ENCODE measurements at regions not wholly inside any gene's neighbourhood (a gene's known extent, or its start where the extent isn't known, plus 50 kb on each side); places are given as distances from the start of the nearest gene placed in this dataset.
"Not testable (repeated sequence)": the region's sequence is repeated elsewhere in the genome, so short reads cannot be mapped to it uniquely, and the experiment has no call there.

DNA sequence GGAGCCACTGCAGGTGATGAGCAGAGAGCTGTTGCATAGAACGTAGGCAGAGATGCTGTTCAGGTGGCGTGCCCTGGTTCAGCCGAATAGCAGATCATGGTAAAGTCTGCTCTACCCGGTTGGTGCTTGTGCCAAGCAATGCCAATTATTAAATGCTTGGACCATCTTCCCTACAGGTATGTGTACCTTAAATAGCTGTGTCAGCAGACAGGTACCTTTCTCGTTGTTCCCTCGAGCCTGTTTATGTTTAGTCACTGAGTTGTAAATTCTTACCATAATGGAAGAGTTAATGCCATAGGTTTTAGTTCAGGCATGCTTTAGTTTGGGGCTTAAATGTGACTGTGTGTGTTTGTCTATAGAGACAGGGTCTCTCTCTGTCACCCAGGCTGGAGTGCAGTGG is 112.5 kb upstream of the CPM start:
- Histone ChIP-seq H3K4me3 (ENCODE audit: low read depth, low read length) (no peak overlapping the region), H3K27me3 (no peaks in the 10 kb centered on the region), H3K4me1 (no peaks in the 10 kb centered on the region), H3K9me3 (no peaks in the 10 kb centered on the region), H3K36me3 (no peaks in the 10 kb centered on the region)
- TF ChIP-seq, protein P1, sequence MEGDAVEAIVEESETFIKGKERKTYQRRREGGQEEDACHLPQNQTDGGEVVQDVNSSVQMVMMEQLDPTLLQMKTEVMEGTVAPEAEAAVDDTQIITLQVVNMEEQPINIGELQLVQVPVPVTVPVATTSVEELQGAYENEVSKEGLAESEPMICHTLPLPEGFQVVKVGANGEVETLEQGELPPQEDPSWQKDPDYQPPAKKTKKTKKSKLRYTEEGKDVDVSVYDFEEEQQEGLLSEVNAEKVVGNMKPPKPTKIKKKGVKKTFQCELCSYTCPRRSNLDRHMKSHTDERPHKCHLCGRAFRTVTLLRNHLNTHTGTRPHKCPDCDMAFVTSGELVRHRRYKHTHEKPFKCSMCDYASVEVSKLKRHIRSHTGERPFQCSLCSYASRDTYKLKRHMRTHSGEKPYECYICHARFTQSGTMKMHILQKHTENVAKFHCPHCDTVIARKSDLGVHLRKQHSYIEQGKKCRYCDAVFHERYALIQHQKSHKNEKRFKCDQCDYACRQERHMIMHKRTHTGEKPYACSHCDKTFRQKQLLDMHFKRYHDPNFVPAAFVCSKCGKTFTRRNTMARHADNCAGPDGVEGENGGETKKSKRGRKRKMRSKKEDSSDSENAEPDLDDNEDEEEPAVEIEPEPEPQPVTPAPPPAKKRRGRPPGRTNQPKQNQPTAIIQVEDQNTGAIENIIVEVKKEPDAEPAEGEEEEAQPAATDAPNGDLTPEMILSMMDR (IDR thresholded peaks at IDR 0.05; ENCODE audit: low read depth, low read length), result no peak
- no peak for DNase-seq

DNA sequence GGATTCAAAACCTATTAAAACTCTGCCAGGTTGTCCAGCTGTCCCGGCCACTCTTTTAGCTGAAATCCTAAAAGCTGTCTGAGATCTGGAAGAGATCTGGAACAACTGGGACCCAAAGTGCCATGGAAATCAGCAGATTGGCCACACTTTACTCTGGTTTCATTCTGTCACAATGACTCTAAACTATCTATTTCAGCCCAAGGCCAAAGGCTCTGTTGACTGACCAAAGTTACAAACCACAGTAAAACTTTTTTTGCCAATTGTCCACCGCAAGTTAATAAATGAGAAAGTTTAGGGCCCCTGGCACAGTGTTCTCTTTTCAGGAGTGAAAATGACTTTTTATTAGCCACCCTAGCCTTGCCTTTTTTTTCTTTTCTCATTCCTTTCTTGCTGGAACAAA is 113.4 kb upstream of the CPM start:
- TF ChIP-seq, protein P1 (IDR thresholded peaks at IDR 0.05; ENCODE audit: low read depth, low read length), result no peak
- H3K4me3 ChIP-seq (ENCODE audit: low read depth, low read length), result no peak overlapping the region
- H3K9me3 ChIP-seq, result no peaks in the 10 kb centered on the region
- no peaks in the 10 kb centered on the region for H3K4me1 ChIP-seq
- no peaks in the 10 kb centered on the region for H3K36me3 ChIP-seq
- no peak for DNase-seq
- H3K27me3 ChIP-seq, result 0 out of 2 replicates have a peak, but pooled peaks cover 3% of the 10 kb centered on the region

DNA sequence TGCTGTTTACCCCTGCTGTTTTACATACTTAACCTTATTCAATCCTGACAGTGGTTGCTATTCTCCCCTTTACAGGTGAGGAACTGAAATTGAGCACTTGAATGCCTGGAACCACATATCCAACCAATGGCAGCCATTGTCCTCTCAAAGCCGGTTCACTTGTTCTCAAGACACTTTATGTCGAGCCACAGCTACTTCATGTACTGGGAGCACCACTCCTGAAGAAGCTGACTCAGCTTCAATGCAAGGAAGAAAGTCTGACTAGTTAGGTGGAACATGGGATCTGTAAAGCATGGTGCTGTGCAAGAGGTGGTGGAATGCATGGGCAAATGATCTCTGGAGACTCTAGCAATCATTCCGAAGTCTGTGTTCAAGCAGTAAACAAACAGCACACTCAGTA is 113.9 kb upstream of the CPM start:
- H3K4me1 ChIP-seq, result no peaks in the 10 kb centered on the region

DNA sequence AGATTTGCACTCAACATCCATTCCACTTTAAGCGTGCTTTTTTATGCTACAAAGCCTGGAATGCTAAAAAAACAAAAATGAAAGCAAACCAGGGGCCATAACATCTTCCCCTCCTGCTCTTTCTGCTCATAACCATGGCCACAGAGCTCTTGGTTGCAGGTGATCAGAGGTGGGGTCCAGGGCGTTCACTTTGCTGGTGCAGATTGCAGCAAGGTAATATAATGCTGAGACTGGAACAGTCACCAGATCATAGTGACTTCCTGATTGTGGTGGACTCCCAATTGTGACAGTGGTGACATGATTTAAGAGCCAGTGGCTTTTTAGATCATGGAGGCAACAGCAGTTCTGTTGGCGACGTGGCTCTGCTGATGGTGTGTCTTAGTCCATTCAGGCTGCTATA is 115.0 kb upstream of the CPM start:
- Histone ChIP-seq H3K4me3 (ENCODE audit: low read depth, low read length) (no peak overlapping the region), H3K27me3 (peaks cover 12% of the 10 kb centered on the region), H3K9me3 (no peaks in the 10 kb centered on the region), H3K4me1 (no peaks in the 10 kb centered on the region), H3K36me3 (no peaks in the 10 kb centered on the region)
- no peak for DNase-seq
- TF ChIP-seq, protein P1 (IDR thresholded peaks at IDR 0.05; ENCODE audit: low read depth, low read length), result no peak

More for the DNA sequence above, 113.9 kb upstream of the CPM start:
- Histone ChIP-seq H3K36me3 (no peaks in the 10 kb centered on the region), H3K27me3 (0 out of 2 replicates have a peak, but pooled peaks cover 3% of the 10 kb centered on the region), H3K9me3 (no peaks in the 10 kb centered on the region), H3K4me3 (ENCODE audit: low read depth, low read length) (no peak overlapping the region)
- TF ChIP-seq, protein P1 (IDR thresholded peaks at IDR 0.05; ENCODE audit: low read depth, low read length), result no peak
- DNase-seq, result no peak

DNA sequence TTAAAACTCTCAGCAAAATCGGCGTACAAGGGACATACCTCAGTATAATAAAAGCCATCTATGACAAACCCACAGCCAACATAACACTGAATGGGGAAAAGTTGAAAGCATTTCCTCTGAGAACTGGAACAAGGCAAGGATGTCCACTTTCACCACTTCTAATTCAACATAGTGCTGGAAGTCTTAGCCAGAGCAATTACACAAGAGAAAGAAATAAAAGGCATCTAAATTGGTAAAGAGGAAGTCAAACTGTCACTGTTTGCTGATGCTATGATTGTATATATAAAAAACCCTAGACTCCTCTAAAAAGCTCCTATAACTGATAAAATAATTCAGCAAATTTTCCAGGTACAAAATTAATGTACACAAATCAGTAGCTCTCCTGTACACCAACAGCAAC is 116.9 kb upstream of the CPM start:
- not testable (repeated sequence) for H3K4me1 ChIP-seq; H3K9me3 ChIP-seq; H3K36me3 ChIP-seq; DNase-seq; H3K4me3 ChIP-seq (ENCODE audit: low read depth, low read length)
- peaks cover 16% of the 10 kb centered on the region for H3K27me3 ChIP-seq

DNA sequence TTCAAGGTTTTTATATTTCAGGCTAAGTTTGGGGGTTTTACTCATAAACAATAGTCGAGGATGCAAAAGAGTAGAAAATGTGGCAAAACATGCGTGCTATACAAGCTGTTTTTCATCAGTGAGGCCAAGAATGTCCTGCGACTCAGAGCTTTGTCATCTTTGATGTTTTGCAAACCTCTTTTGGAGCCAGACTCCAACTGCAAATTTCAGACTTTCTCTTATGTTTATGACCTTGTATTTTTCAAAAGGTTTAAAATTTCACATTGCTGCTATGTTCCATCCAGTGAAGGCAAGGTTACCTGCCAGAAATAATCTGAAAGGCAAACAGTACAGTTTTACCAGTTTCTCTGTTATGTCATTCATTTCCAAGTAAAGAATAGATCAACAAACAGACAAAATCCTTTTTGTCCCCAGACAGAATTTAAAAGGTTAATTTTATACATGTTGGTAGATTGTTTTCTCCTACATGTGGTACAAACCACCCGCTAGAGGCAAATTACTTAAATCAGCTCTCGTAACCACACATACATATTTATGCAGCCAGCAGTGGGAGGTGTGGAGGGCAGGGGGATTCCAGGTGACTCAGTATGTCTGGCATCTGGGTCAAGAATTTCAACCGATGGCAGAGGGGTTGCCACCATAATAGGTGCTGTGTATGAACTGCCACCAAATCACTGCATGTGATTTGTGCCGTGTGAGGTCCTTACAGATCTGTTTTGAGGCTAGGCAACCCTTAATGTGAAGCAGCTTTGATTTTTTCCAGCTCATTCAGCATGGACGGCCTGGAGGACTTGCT is 119.8 kb upstream of the CPM start:
- DNase-seq, result no peak
- no peaks in the 10 kb centered on the region for H3K4me1 ChIP-seq
- H3K27me3 ChIP-seq, result peaks cover 16% of the 10 kb centered on the region
- no peak overlapping the region for H3K4me3 ChIP-seq (ENCODE audit: low read depth, low read length)
- no peaks in the 10 kb centered on the region for H3K36me3 ChIP-seq
- TF ChIP-seq, protein P1 (IDR thresholded peaks at IDR 0.05; ENCODE audit: low read depth, low read length), result no peak
- no peaks in the 10 kb centered on the region for H3K9me3 ChIP-seq
